HL-60 (cell line): ENCODE measurements at regions not wholly inside any gene's neighbourhood (a gene's known extent, or its start where the extent isn't known, plus 50 kb on each side); places are given as distances from the start of the nearest gene placed in this dataset.

Experiments used
- GABPA ChIP-seq: IDR thresholded peaks from 2 replicates; pipeline ENCODE4 v1.6.1; 2012; ENCODE audit warnings: low read depth
- POLR2AphosphoS5 ChIP-seq: IDR thresholded peaks from 2 replicates; pipeline ENCODE4 v1.6.1; 2012; ENCODE audit warnings: low read depth
- SPI1 ChIP-seq: IDR thresholded peaks from 2 replicates; pipeline ENCODE4 v1.6.1; 2012; ENCODE audit warnings: low read depth, mild to moderate bottlenecking, borderline replicate concordance
- TF ChIP-seq, protein P1 (sequence below): IDR thresholded peaks from one replicate; pipeline ENCODE4 v1.5.1; 2011; ENCODE audit warnings: low read length, control low read depth, inconsistent platforms; ENCODE audit not compliant: insufficient read depth
- TF ChIP-seq, protein P2 (sequence below): IDR thresholded peaks from 2 replicates; pipeline ENCODE4 v1.6.1; 2012; ENCODE audit warnings: low read depth; ENCODE audit not compliant: insufficient replicate concordance

DNA sequence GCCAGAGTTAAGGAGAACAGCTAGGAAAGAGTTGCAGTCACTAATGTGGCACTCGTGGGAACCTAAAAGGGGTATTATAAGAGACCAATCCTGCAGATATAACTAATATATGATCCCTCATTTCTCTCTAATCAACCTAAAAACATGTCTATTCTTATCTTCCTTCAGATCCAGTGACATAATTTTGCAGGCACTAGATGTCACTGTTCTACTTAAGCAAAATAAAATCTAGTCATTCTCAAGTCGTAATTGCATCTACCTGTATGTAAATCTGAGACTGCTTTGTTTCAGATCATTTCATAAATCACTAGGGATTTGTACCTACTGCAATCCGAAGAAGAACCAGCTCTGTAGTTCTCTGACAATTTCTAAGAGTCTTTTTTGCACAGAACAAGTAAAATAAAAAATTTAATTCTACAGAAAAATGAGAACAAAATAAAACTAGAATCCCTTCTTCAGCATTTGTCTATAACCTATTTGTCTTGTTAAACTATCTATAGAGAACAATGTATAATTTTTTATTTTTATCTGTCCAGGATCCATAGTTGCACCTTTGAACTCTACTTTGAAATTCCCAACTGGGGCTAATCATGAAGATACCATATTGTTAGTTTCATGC is 56.5 kb upstream of the ERBB4 start:
- TF ChIP-seq, protein P1, sequence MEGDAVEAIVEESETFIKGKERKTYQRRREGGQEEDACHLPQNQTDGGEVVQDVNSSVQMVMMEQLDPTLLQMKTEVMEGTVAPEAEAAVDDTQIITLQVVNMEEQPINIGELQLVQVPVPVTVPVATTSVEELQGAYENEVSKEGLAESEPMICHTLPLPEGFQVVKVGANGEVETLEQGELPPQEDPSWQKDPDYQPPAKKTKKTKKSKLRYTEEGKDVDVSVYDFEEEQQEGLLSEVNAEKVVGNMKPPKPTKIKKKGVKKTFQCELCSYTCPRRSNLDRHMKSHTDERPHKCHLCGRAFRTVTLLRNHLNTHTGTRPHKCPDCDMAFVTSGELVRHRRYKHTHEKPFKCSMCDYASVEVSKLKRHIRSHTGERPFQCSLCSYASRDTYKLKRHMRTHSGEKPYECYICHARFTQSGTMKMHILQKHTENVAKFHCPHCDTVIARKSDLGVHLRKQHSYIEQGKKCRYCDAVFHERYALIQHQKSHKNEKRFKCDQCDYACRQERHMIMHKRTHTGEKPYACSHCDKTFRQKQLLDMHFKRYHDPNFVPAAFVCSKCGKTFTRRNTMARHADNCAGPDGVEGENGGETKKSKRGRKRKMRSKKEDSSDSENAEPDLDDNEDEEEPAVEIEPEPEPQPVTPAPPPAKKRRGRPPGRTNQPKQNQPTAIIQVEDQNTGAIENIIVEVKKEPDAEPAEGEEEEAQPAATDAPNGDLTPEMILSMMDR, result no peak
- TF ChIP-seq, protein P2, sequence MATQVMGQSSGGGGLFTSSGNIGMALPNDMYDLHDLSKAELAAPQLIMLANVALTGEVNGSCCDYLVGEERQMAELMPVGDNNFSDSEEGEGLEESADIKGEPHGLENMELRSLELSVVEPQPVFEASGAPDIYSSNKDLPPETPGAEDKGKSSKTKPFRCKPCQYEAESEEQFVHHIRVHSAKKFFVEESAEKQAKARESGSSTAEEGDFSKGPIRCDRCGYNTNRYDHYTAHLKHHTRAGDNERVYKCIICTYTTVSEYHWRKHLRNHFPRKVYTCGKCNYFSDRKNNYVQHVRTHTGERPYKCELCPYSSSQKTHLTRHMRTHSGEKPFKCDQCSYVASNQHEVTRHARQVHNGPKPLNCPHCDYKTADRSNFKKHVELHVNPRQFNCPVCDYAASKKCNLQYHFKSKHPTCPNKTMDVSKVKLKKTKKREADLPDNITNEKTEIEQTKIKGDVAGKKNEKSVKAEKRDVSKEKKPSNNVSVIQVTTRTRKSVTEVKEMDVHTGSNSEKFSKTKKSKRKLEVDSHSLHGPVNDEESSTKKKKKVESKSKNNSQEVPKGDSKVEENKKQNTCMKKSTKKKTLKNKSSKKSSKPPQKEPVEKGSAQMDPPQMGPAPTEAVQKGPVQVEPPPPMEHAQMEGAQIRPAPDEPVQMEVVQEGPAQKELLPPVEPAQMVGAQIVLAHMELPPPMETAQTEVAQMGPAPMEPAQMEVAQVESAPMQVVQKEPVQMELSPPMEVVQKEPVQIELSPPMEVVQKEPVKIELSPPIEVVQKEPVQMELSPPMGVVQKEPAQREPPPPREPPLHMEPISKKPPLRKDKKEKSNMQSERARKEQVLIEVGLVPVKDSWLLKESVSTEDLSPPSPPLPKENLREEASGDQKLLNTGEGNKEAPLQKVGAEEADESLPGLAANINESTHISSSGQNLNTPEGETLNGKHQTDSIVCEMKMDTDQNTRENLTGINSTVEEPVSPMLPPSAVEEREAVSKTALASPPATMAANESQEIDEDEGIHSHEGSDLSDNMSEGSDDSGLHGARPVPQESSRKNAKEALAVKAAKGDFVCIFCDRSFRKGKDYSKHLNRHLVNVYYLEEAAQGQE, result no peak
- TF ChIP-seq POLR2AphosphoS5, result no peak
- no peak for TF ChIP-seq GABPA
- TF ChIP-seq SPI1, result no peak
